ENCODE measurements at regions not wholly inside any gene's neighbourhood (a gene's known extent, or its start where the extent isn't known, plus 50 kb on each side); places are given as distances from the start of the nearest gene placed in this dataset.
A peak's percentile ranks its signal among the peaks of the same experiment; 100 is the strongest.
"Not testable (repeated sequence)": the region's sequence is repeated elsewhere in the genome, so short reads cannot be mapped to it uniquely, and the experiment has no call there.

DNA sequence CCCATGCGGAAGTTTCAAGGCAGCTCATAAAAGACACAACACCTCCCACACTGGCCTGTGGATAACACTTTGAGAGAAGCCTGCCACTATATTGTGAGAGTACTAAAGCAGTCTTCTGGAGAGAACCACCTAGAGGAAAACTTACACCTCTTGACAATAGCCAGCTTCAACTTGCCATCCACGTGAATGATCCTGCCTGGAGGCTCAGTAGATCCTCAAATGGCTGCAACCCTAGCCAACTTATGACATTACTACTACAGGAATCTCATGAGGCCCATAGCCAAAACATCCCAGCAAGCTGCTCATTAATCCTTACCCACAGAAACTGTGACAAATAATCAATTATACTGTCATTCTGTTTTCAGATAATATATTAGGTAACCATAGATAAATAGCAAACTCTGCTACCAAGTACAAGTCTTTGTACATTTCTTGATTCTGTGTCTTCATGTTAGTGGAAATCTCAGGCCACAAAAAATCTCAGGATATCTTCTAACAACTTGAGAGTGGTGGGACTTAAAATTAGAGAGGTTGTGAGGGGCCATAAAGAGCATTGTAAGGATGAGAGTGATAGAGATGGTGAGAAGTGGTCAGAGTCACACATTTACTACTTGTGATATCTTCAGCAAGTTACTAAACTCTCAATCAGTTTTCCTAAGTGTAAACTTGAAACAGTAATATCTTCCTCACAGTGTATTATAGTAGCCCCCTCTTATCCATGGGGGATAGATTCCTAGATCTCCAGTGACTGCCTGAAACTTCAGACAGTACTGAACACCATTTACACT lies 368.0 kb downstream of the C12orf50 start:
- no peaks in the 10 kb centered on the region for H3K27me3 Mint-ChIP-seq
- DNase-seq (no peak), ATAC-seq (replicated peaks) (peak; percentile 7 to 16)
- no peaks in the 10 kb centered on the region for H3K36me3 Mint-ChIP-seq
- H3K4me1 Mint-ChIP-seq, result peaks cover 2 to 19% of the 10 kb centered on the region in 2 donors
- H3K4me3 Mint-ChIP-seq, result no peak overlapping the region
- H3K27ac Mint-ChIP-seq, result no peak overlapping the region
- H3K9me3 Mint-ChIP-seq, result no peaks in the 10 kb centered on the region

DNA sequence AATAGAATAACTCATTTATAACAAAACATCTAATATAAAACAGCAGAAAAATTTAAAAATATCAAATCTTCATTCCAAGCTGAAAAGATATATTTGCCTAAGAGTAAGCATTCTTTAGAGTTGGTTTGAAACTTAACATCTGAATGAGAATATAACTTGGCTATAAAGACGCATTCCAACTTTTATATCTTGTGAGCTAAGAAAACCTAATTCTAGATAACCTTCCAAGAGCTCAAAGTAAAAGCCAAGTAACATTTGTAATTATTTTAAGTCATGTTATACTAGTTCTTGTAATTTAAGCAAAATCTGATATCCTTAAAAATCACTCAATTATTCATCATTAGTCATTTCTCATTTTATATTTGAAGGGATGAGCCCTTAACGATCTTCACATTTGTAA lies 368.9 kb downstream of the C12orf50 start:
- no peak for ATAC-seq (replicated peaks)
- Mint-ChIP-seq H3K27ac (no peak overlapping the region), H3K4me3 (no peak overlapping the region), H3K4me1 (peaks cover 2 to 19% of the 10 kb centered on the region in 2 donors), H3K36me3 (no peaks in the 10 kb centered on the region), H3K27me3 (no peaks in the 10 kb centered on the region), H3K9me3 (no peaks in the 10 kb centered on the region)
- DNase-seq, result no peak

DNA sequence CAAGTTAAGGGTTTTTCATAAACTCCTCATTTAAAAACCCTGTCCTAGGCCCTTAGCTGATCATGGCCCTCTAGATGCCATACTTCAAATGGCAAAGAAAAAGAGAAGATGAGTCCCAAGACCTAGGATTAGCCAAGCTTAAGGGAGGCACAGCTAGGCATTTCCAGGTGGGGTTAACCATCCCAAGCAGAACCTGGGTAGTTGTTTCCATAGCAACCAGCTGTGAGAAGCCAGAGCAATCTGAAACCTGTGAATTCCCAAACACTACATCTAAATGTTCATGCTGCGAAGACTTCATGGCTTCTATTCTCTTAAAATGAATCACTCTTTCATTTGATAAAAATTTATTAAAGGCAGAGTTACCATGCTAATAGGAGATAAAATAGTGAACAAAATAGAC lies 372.9 kb downstream of the C12orf50 start:
- Mint-ChIP-seq H3K27ac (no peak overlapping the region), H3K4me1 (peaks cover 0 to 7% of the 10 kb centered on the region in 2 donors), H3K4me3 (no peak overlapping the region), H3K9me3 (no peaks in the 10 kb centered on the region), H3K36me3 (no peaks in the 10 kb centered on the region), H3K27me3 (no peaks in the 10 kb centered on the region)
- no peak for DNase-seq
- ATAC-seq (replicated peaks), result no peak

DNA sequence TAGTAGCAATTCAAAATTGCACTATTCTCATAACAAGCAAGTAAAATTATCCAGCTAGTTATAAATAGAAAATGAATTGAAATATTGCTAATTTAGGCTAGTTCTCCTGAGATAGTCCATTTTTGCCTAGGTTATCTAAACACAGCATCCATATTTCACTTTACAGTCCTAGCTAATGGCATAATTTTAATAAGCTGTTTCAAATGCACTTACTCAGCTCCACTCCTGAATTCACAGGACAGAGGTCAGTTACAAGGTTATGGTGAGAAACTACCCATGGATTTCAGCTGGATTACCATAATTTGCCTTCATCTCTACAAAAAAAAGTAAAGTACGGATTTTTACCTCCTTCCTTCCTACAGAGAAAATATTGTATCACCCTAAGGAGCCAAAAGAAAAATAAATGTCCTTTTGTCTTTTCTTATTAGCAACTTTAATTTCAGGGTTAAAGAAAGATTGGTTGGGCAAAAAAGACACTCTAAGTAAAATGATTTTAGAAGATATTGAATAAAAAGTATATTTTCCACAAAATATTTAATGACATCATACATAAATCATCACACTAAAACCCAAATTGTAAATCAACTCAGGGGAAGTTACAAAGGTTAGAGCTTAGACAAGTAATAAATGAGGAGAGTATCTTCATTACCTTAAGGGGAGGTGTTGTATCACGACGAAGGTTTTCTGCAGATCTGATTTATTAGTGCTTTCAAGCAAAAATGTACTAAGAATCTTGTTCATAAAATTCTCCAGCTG lies 377.4 kb downstream of the C12orf50 start:
- no peak for ATAC-seq (replicated peaks)
- DNase-seq, result no peak
- Mint-ChIP-seq H3K27ac (no peak overlapping the region), H3K4me1 (no peaks in the 10 kb centered on the region), H3K9me3 (no peaks in the 10 kb centered on the region), H3K4me3 (no peak overlapping the region), H3K27me3 (no peaks in the 10 kb centered on the region), H3K36me3 (no peaks in the 10 kb centered on the region)

DNA sequence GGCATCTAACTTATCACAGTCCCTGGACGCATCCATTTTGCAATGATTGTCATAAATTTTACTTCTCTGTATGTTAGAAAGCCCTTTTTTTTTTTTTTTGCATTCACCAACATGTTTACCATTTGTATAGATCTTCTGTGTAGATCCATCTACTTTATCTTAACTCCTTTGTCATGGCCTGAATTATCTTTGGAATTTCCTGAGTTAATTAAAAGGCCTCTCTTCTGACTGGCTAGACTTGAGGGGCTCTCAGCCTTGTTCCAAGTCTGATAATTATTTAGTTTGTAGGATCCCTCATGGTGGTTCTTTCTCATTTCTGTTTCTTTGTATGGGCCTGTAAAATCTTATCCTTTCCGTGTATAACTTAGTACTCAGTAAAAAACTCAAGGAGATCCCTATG lies 387.0 kb downstream of the C12orf50 start:
- H3K27me3 Mint-ChIP-seq, result no peaks in the 10 kb centered on the region
- H3K4me1 Mint-ChIP-seq, result no peaks in the 10 kb centered on the region
- no peak overlapping the region for H3K27ac Mint-ChIP-seq
- ATAC-seq (replicated peaks) (no peak), DNase-seq (no peak)
- no peaks in the 10 kb centered on the region for H3K9me3 Mint-ChIP-seq
- H3K36me3 Mint-ChIP-seq, result no peaks in the 10 kb centered on the region
- H3K4me3 Mint-ChIP-seq, result no peak overlapping the region

DNA sequence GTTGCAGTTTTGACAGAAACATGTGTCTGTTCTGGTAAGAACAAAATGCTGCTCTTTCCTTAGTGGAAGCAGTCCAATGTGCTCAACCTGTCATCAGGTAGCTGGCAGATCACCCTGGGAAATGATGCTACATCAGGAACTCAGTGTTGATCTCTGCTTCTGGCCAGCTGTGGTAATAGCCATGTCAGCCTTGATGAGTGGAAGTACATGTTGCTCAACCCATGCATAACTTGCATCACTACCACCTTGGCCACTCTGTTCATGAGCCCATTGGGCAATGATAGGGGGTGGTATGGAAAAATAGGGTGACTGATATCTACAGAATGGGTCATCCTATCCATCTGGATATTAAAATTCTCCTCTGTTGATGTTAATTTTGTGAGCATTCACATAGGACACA lies 411.0 kb downstream of the C12orf50 start:
- no peaks in the 10 kb centered on the region for H3K4me1 Mint-ChIP-seq
- H3K36me3 Mint-ChIP-seq, result no peaks in the 10 kb centered on the region
- H3K27ac Mint-ChIP-seq, result no peak overlapping the region
- no peaks in the 10 kb centered on the region for H3K27me3 Mint-ChIP-seq
- peaks cover 0 to 2% of the 10 kb centered on the region in 2 donors for H3K9me3 Mint-ChIP-seq
- no peak for ATAC-seq (replicated peaks)
- DNase-seq, result no peak
- no peak overlapping the region for H3K4me3 Mint-ChIP-seq

DNA sequence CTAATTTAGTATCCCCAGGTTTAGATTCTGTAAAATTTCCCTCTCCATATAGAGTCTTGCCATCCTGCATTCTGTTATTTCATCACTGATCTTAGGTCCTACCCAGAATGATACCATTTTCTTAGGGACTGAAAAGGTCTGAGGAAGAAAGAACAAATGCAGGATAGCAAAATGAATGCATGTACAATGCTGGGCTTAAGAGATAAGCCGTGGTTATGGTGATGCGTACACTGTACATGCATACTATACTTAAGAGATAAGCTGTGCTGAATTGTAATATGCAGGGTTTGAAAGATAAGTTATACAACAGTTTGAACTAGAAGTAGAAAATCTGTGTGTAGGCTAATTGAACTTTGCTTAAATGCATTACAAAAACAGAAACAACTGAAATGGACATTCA lies 416.2 kb downstream of the C12orf50 start:
- peaks cover 0 to 2% of the 10 kb centered on the region in 2 donors for H3K9me3 Mint-ChIP-seq
- DNase-seq, result no peak
- no peaks in the 10 kb centered on the region for H3K36me3 Mint-ChIP-seq
- no peak for ATAC-seq (replicated peaks)
- no peak overlapping the region for H3K4me3 Mint-ChIP-seq
- H3K27me3 Mint-ChIP-seq, result no peaks in the 10 kb centered on the region
- no peaks in the 10 kb centered on the region for H3K4me1 Mint-ChIP-seq
- H3K27ac Mint-ChIP-seq, result no peak overlapping the region

DNA sequence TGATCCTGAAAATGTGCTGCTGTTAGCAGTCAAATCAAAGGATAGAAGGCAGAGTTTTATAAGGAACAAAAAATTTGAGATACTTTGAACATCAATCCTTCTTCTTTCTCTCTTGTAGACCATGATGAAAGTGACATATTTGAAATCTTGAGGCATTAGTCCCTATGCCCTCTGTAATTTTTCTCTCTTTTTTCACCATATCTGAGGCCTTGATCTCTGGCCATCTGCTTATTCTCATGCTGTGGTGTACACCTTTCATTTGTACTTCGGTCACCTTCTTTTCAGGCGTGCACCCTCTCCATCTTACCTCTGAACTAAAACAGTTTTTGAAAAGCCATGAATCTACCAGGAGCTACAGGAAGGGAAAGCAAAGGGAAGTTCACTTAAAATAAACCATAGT lies 420.9 kb downstream of the C12orf50 start:
- no peak for ATAC-seq (replicated peaks)

DNA sequence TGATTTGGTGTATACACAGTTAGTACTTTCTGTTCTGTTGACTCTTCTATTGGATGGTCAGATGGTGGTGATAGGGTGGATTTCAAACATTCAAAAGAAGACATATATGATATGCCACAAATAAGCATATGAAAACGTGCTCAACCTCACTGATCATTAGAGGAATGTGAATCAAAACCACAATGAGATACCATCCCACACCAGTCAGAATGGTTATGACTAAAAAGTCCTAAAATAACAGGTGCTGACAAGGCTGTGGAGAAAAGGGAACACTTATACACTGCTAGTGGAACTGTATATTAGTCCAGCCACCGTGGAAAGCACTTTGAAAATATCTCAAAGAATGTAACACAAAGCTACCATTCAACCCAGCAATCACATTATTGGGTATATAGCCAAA lies 425.5 kb downstream of the C12orf50 start:
- Mint-ChIP-seq H3K4me1 (no peaks in the 10 kb centered on the region), H3K4me3 (no peak overlapping the region), H3K36me3 (no peaks in the 10 kb centered on the region), H3K27ac (no peak overlapping the region), H3K27me3 (no peaks in the 10 kb centered on the region), H3K9me3 (peaks cover 0 to 7% of the 10 kb centered on the region in 2 donors)
- no peak for ATAC-seq (replicated peaks)
- DNase-seq, result no peak

More for the DNA sequence above, 420.9 kb downstream of the C12orf50 start:
- no peak for DNase-seq
- Mint-ChIP-seq H3K27ac (no peak overlapping the region), H3K27me3 (no peaks in the 10 kb centered on the region), H3K4me3 (no peak overlapping the region), H3K36me3 (no peaks in the 10 kb centered on the region), H3K4me1 (no peaks in the 10 kb centered on the region), H3K9me3 (peaks cover 0 to 5% of the 10 kb centered on the region in 2 donors)

DNA sequence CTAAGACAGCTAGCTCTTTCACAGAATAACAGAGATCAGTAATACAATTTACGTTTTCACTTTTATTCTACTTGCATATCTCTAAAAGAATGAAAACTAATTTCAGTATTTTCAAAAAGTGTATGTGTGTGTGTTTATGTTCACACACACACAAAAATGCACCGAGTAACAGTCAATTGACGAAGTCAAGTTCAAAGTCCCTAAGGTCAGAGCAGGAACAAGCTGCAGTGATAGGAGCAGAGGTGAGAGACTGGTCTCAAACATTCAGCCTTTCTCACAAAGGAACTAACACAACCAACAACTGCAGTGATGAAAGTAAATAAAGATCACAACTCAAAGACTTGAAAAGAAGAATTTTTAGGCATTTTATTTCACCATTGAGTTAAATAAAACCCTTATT lies 429.7 kb downstream of the C12orf50 start:
- no peak overlapping the region for H3K27ac Mint-ChIP-seq
- ATAC-seq (replicated peaks), result no peak
- H3K9me3 Mint-ChIP-seq, result peaks cover 0 to 7% of the 10 kb centered on the region in 2 donors
- H3K27me3 Mint-ChIP-seq, result no peaks in the 10 kb centered on the region
- H3K36me3 Mint-ChIP-seq, result no peaks in the 10 kb centered on the region
- H3K4me1 Mint-ChIP-seq, result no peaks in the 10 kb centered on the region
- no peak for DNase-seq
- H3K4me3 Mint-ChIP-seq, result no peak overlapping the region

DNA sequence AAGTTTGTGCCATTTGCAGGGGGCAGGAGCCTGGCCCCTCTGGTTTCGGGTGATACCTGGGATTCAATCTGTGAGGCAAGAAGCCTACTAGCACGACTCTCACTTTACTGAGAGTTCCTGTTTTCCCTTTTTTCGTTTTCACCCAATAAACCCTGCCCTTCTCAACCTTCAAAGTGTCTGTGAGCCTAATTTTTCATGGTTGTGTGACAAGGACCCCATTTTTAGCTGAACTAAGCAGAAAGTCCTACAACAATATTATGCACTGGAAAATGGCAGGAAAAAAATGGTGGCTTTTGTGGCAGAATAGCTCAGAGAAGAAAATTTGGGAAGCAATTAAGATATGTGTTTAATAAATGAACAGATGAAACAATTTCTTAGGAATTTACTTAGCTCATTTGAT lies 432.1 kb downstream of the C12orf50 start:
- Mint-ChIP-seq H3K36me3 (no peaks in the 10 kb centered on the region), H3K27ac (no peak overlapping the region), H3K4me3 (no peak overlapping the region), H3K27me3 (no peaks in the 10 kb centered on the region), H3K9me3 (peaks cover 0 to 3% of the 10 kb centered on the region in 2 donors), H3K4me1 (no peaks in the 10 kb centered on the region)
- DNase-seq (no peak), ATAC-seq (replicated peaks) (no peak)

DNA sequence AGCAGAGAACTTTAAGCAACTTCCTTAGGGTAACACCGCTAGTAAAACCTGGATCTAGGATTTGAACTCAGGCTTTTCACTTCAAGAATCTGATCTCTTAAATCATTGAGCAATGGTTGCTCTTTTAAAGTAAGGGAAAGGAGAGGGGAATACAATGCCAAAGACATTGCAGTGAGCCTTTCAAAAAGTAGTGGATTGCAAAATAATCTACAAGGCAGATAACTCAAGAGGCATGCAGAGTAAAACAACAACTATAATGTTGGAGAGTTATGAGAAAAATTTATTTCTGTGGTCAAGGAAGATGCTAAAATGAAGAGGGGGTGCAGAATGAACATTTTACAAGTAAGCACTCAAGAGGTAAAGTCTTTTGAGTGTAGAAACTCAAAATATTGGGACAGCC lies 432.6 kb downstream of the C12orf50 start:
- H3K36me3 Mint-ChIP-seq, result no peaks in the 10 kb centered on the region
- no peaks in the 10 kb centered on the region for H3K4me1 Mint-ChIP-seq
- no peak overlapping the region for H3K4me3 Mint-ChIP-seq
- ATAC-seq (replicated peaks) (no peak), DNase-seq (no peak)
- H3K27me3 Mint-ChIP-seq, result no peaks in the 10 kb centered on the region
- H3K27ac Mint-ChIP-seq, result no peak overlapping the region
- peaks cover 0 to 3% of the 10 kb centered on the region in 2 donors for H3K9me3 Mint-ChIP-seq

DNA sequence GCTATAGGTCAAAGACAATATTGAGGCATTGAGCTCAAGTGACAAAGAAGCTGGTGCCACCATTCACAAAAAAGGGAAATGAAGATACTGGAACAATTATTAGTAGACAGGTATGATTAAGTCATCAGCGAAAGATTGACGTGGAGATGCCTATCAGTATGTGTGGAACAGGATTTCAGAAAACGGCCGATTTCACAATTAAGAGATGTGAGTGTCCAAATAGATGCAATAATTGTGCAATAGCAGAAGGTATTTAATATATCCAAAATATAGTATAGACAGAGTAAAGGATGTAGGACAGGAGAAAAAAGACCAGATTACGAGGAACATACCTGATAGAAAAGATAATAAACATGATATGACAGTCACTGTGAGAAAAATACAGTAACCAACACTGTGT lies 433.1 kb downstream of the C12orf50 start:
- H3K36me3 Mint-ChIP-seq, result no peaks in the 10 kb centered on the region
- ATAC-seq (replicated peaks) (no peak), DNase-seq (no peak)
- H3K4me1 Mint-ChIP-seq, result no peaks in the 10 kb centered on the region
- no peaks in the 10 kb centered on the region for H3K27me3 Mint-ChIP-seq
- H3K27ac Mint-ChIP-seq, result no peak overlapping the region
- H3K9me3 Mint-ChIP-seq, result peaks cover 0 to 3% of the 10 kb centered on the region in 2 donors
- no peak overlapping the region for H3K4me3 Mint-ChIP-seq

DNA sequence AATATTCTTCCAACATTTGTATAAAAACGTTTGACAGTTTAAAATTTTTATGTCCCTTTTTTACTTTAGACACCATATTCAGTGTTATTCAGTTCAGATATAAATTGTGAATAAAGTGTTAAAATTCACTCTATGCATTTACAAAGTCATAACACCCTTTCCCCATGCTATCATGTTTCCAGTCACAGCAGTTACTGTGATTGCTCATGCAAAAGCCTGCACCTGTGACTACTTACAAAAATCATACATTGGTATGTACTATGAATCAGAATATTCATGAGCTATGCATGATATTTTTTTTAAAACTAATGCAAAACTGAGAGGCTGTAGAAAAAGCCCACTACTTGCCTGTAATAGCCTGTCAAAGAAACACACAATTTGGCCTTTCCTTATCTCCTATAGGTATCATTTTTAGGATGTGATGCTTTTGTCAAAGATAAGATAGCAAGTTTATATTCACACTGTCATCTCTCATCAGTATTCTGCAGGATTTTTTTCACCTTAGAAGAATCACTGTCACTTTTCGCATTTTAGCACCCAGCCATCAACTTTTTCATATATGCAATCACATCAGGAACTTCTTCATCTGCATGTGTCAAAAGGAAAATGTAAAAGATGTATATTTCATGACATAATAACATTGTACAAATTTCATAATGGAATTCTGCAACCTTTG lies 443.2 kb downstream of the C12orf50 start:
- no peak for DNase-seq
- Mint-ChIP-seq H3K27ac (no peak overlapping the region), H3K4me3 (no peak overlapping the region), H3K4me1 (no peaks in the 10 kb centered on the region), H3K9me3 (peaks cover 3 to 4% of the 10 kb centered on the region in 2 donors), H3K27me3 (no peaks in the 10 kb centered on the region), H3K36me3 (no peaks in the 10 kb centered on the region)
- no peak for ATAC-seq (replicated peaks)

DNA sequence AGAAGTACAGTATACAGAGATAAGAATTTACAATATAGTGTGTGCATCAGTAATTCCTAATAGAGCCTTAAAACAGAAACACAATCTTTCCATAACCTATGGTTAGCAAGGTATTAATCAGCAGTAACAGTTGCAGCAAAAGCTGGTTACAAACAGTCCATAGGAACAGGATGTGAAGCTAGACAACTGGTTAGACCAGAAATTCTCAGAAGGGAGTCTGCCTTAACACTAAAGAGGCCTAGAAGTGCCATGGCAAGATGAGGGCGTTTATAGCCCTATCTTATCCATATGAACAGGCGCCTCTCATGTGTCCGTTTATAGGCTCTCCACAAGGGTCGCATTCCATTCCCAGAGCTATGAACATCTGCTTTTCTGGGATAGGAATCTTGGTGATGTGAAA lies 450.1 kb downstream of the C12orf50 start:
- H3K9me3 Mint-ChIP-seq; DNase-seq; H3K27ac Mint-ChIP-seq; ATAC-seq (replicated peaks); H3K4me1 Mint-ChIP-seq; H3K27me3 Mint-ChIP-seq; H3K36me3 Mint-ChIP-seq; H3K4me3 Mint-ChIP-seq: not testable (repeated sequence)

Measured in stimulated activated naive B cell treated with anti-CD40 and anti-IgM and Interleukin-4, amounts not matched to agents 10 μg/mL and 1 μg/mL and 100 μg/mL, for 72 hours (primary cell).